ENCODE measurements at regions not wholly inside any gene's neighbourhood (a gene's known extent, or its start where the extent isn't known, plus 50 kb on each side); places are given as distances from the start of the nearest gene placed in this dataset.
"Not testable (repeated sequence)": the region's sequence is repeated elsewhere in the genome, so short reads cannot be mapped to it uniquely, and the experiment has no call there.

DNA sequence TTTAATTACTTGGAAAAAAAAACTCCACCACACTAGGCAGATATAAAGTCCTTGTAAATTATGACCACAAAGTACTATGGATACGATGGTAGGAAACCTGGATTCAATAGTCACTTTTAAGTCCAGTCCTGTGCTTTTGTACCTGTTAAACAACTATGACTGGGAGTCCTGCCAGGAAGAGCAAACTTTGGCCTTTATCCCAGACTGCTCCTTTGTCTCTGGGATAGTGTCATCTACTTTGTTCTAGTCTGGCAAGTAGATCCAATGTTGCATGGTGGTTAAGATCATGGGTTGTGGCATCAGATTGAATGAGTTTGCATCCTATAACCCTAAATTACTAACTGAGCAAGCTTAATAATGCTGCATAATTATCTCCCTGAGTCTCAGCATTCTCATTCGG lies 175.3 kb upstream of the FGF13 start:
- TF ChIP-seq, protein P1, sequence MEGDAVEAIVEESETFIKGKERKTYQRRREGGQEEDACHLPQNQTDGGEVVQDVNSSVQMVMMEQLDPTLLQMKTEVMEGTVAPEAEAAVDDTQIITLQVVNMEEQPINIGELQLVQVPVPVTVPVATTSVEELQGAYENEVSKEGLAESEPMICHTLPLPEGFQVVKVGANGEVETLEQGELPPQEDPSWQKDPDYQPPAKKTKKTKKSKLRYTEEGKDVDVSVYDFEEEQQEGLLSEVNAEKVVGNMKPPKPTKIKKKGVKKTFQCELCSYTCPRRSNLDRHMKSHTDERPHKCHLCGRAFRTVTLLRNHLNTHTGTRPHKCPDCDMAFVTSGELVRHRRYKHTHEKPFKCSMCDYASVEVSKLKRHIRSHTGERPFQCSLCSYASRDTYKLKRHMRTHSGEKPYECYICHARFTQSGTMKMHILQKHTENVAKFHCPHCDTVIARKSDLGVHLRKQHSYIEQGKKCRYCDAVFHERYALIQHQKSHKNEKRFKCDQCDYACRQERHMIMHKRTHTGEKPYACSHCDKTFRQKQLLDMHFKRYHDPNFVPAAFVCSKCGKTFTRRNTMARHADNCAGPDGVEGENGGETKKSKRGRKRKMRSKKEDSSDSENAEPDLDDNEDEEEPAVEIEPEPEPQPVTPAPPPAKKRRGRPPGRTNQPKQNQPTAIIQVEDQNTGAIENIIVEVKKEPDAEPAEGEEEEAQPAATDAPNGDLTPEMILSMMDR (IDR thresholded peaks at IDR 0.05; ENCODE audit: unreplicated experiment) = no peak
- H3K4me1 Mint-ChIP-seq (ENCODE audit: unreplicated experiment) = peaks cover 6% of the 10 kb centered on the region
- H3K4me3 Mint-ChIP-seq (ENCODE audit: unreplicated experiment) = no peak overlapping the region
- H3K27me3 Mint-ChIP-seq (ENCODE audit: unreplicated experiment) = no peaks in the 10 kb centered on the region
- H3K27ac Mint-ChIP-seq (ENCODE audit: unreplicated experiment) = no peak overlapping the region
- no peaks in the 10 kb centered on the region for H3K36me3 Mint-ChIP-seq (ENCODE audit: low read depth, unreplicated experiment)
- DNase-seq (ENCODE audit: low spot score) = no peak
- H3K9me3 Mint-ChIP-seq (ENCODE audit: unreplicated experiment) = no peaks in the 10 kb centered on the region

DNA sequence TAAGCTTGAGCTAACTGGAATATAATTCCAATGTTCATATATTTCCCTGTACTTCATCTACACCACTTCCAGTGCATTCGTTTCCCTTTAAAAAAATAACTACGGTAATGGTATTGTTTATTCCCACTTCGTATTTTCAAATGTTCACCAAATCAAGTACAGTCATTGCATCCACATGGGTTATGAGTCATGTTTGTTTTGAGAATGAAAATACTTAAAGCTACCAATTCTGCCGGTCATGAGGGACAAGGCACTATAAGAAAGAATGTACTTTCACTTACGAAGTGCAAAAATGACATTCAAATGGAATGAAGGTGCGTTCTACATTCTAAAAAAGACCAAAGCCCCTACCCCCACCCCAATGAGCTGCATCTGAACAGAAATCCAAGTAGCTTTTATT lies 174.4 kb upstream of the FGF13 start:
- no peak for DNase-seq (ENCODE audit: low spot score)
- H3K4me3 Mint-ChIP-seq (ENCODE audit: unreplicated experiment) = no peak overlapping the region
- TF ChIP-seq, protein P1 (IDR thresholded peaks at IDR 0.05; ENCODE audit: unreplicated experiment) = no peak
- H3K27me3 Mint-ChIP-seq (ENCODE audit: unreplicated experiment) = no peaks in the 10 kb centered on the region
- H3K27ac Mint-ChIP-seq (ENCODE audit: unreplicated experiment) = no peak overlapping the region
- H3K9me3 Mint-ChIP-seq (ENCODE audit: unreplicated experiment) = no peaks in the 10 kb centered on the region
- no peaks in the 10 kb centered on the region for H3K36me3 Mint-ChIP-seq (ENCODE audit: low read depth, unreplicated experiment)
- peaks cover 6% of the 10 kb centered on the region for H3K4me1 Mint-ChIP-seq (ENCODE audit: unreplicated experiment)

DNA sequence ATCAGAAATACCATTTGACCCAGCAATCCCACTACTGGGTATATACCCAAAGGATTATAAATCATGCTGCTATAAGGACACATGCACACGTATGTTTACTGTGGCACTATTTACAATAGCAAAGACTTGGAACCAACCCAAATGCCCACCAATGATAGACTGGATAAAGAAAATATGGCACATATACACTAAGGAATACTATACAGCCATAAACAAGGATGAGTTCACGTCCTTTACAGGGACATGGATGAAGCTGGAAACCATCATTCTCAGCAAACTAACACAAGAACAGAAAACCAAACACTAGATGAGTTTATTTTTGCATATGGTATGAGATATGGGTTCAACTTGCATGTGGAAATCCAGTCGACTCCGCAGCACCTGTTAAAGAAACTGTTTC lies 168.8 kb upstream of the FGF13 start:
- DNase-seq (ENCODE audit: low spot score); H3K4me3 Mint-ChIP-seq (ENCODE audit: unreplicated experiment); H3K27me3 Mint-ChIP-seq (ENCODE audit: unreplicated experiment); H3K9me3 Mint-ChIP-seq (ENCODE audit: unreplicated experiment); H3K27ac Mint-ChIP-seq (ENCODE audit: unreplicated experiment); H3K4me1 Mint-ChIP-seq (ENCODE audit: unreplicated experiment); H3K36me3 Mint-ChIP-seq (ENCODE audit: low read depth, unreplicated experiment): not testable (repeated sequence)

DNA sequence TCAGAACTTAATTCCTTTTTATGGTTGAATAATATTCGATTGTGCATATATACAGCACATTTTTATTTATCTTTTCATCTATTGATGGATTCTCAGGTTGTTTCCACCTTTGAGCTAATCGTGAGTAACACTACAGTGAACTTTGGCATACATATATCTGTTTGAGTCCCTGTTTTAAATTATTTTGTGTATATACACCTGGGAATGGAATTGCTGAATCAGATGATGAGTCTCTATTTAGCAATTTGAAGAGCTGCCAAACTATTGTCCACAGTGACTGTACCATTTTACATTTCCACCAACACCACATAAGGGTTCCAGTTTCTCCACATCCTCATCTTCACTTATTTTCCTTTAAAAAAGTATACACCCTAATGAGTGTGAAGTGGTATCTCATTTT lies 166.2 kb upstream of the FGF13 start:
- Mint-ChIP-seq H3K4me1 (ENCODE audit: unreplicated experiment) (peaks cover 4% of the 10 kb centered on the region), H3K9me3 (ENCODE audit: unreplicated experiment) (no peaks in the 10 kb centered on the region), H3K36me3 (ENCODE audit: low read depth, unreplicated experiment) (peaks cover 4% of the 10 kb centered on the region), H3K27me3 (ENCODE audit: unreplicated experiment) (peaks cover 2% of the 10 kb centered on the region), H3K27ac (ENCODE audit: unreplicated experiment) (no peak overlapping the region), H3K4me3 (ENCODE audit: unreplicated experiment) (no peak overlapping the region)
- no peak for DNase-seq (ENCODE audit: low spot score)
- TF ChIP-seq, protein P1 (IDR thresholded peaks at IDR 0.05; ENCODE audit: unreplicated experiment) = no peak

DNA sequence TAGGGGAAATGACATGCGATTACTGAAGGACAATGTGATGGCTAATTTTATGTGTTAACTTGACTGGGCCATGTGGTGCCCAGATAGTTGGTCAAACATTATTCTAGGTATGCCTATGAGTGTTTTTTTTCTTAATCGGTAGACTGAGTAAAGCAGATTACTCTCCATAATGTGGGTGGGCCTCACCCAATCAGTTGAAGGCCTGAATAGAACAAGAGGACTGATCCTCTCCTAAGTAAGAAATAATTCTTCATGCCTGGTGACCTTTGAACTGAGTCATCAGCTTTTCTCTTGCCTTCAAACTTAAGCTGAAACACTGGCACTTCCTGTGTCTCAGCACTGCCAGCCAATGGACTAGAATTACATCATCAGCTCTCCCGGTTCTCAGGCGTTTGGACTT lies 164.0 kb upstream of the FGF13 start:
- no peaks in the 10 kb centered on the region for H3K9me3 Mint-ChIP-seq (ENCODE audit: unreplicated experiment)
- TF ChIP-seq, protein P1 (IDR thresholded peaks at IDR 0.05; ENCODE audit: unreplicated experiment) = no peak

More for the DNA sequence above, 164.0 kb upstream of the FGF13 start:
- peaks cover 4% of the 10 kb centered on the region for H3K36me3 Mint-ChIP-seq (ENCODE audit: low read depth, unreplicated experiment)
- no peak overlapping the region for H3K4me3 Mint-ChIP-seq (ENCODE audit: unreplicated experiment)
- H3K27me3 Mint-ChIP-seq (ENCODE audit: unreplicated experiment) = peaks cover 2% of the 10 kb centered on the region
- DNase-seq (ENCODE audit: low spot score) = no peak
- H3K4me1 Mint-ChIP-seq (ENCODE audit: unreplicated experiment) = peaks cover 12% of the 10 kb centered on the region
- H3K27ac Mint-ChIP-seq (ENCODE audit: unreplicated experiment) = no peak overlapping the region
